H9 (cell line): ENCODE measurements at regions not wholly inside any gene's neighbourhood (a gene's known extent, or its start where the extent isn't known, plus 50 kb on each side); places are given as distances from the start of the nearest gene placed in this dataset.

Experiments
- DNase-seq: peaks from one replicate; pipeline ENCODE4 v3.0.0-alpha.2; 2017
- H2AFZ ChIP-seq: one replicate; pipeline ENCODE4 v1.6.1; 2013; ENCODE audit warnings: mild to moderate bottlenecking, low read length, control low read depth, moderate library complexity
- H2AK5ac ChIP-seq: 2 replicates; pipeline ENCODE4 v1.6.1; 2013; ENCODE audit warnings: low read length, control low read depth, mixed read lengths; ENCODE audit not compliant: insufficient read length
- H2BK120ac ChIP-seq: one replicate; pipeline ENCODE4 v1.6.1; 2013; ENCODE audit warnings: low read depth, mild to moderate bottlenecking, low read length, control low read depth, inconsistent platforms; ENCODE audit not compliant: poor library complexity, severe bottlenecking
- H2BK12ac ChIP-seq: 2 replicates; pipeline ENCODE4 v1.6.1; 2013; ENCODE audit warnings: low read length, control low read depth, mixed read lengths, low read depth; ENCODE audit not compliant: insufficient read length
- H2BK15ac ChIP-seq: 2 replicates; pipeline ENCODE4 v1.6.1; 2013; ENCODE audit warnings: low read depth, low read length, control low read depth
- H2BK20ac ChIP-seq: one replicate; pipeline ENCODE4 v1.6.1; 2013; ENCODE audit warnings: low read depth, mild to moderate bottlenecking, low read length, control low read depth, inconsistent platforms; ENCODE audit not compliant: poor library complexity, severe bottlenecking
- H2BK5ac ChIP-seq: 2 replicates; pipeline ENCODE4 v1.6.1; 2013; ENCODE audit warnings: low read length, control low read depth, mixed read lengths; ENCODE audit not compliant: insufficient read length
- H3K14ac ChIP-seq: 2 replicates; pipeline ENCODE4 v1.6.1; 2013; ENCODE audit warnings: low read length, control low read depth; ENCODE audit not compliant: insufficient read depth
- H3K18ac ChIP-seq: 2 replicates; pipeline ENCODE4 v1.6.1; 2013; ENCODE audit warnings: low read depth, mild to moderate bottlenecking, mixed read lengths, low read length, control low read depth; ENCODE audit not compliant: insufficient read length
- H3K23ac ChIP-seq: 2 replicates; pipeline ENCODE4 v1.6.1; 2013; ENCODE audit warnings: low read length, control low read depth, mixed read lengths, low read depth; ENCODE audit not compliant: insufficient read length
- H3K23me2 ChIP-seq: 2 replicates; pipeline ENCODE4 v1.6.1; 2013; ENCODE audit warnings: low read depth, mild to moderate bottlenecking, mixed read lengths, low read length, control low read depth; ENCODE audit not compliant: insufficient read length, poor library complexity, severe bottlenecking
- H3K27ac ChIP-seq: 2 replicates; pipeline ENCODE4 v1.5.1; 2013; ENCODE audit warnings: low read length, control low read depth, mixed read lengths, low read depth; ENCODE audit not compliant: insufficient read length
- H3K27me3 ChIP-seq: 2 replicates; pipeline ENCODE4 v1.6.1; 2013; ENCODE audit warnings: low read length, control low read depth, inconsistent platforms; ENCODE audit not compliant: insufficient read depth
- H3K4ac ChIP-seq: 2 replicates; pipeline ENCODE4 v1.6.1; 2013; ENCODE audit warnings: low read depth, mild to moderate bottlenecking, control low read depth, inconsistent platforms, low read length, moderate library complexity
- H3K4me1 ChIP-seq: 2 replicates; pipeline ENCODE4 v1.6.1; 2013; ENCODE audit warnings: low read length, control low read depth, inconsistent platforms; ENCODE audit not compliant: insufficient read depth
- H3K4me2 ChIP-seq: 2 replicates; pipeline ENCODE4 v1.6.1; 2013; ENCODE audit warnings: low read length, control low read depth, mixed read lengths; ENCODE audit not compliant: insufficient read length, insufficient read depth
- H3K56ac ChIP-seq: 2 replicates; pipeline ENCODE4 v1.6.1; 2013; ENCODE audit warnings: low read depth, mild to moderate bottlenecking, mixed read lengths, low read length, control low read depth; ENCODE audit not compliant: insufficient read length
- H3K79me1 ChIP-seq: 2 replicates; pipeline ENCODE4 v1.6.1; 2013; ENCODE audit warnings: low read depth, mild to moderate bottlenecking, moderate library complexity, low read length, control low read depth, inconsistent platforms; ENCODE audit not compliant: insufficient read depth, poor library complexity, severe bottlenecking
- H3K79me2 ChIP-seq: 2 replicates; pipeline ENCODE4 v1.6.1; 2013; ENCODE audit warnings: low read length, control low read depth, inconsistent platforms; ENCODE audit not compliant: insufficient read depth
- H3K9ac ChIP-seq: 2 replicates; pipeline ENCODE4 v1.6.1; 2013; ENCODE audit warnings: low read length, control low read depth, mixed read lengths; ENCODE audit not compliant: insufficient read length; ENCODE audit errors: extremely low read depth
- H3K9me3 ChIP-seq: one replicate; pipeline ENCODE4 v1.6.1; 2013; ENCODE audit warnings: low read depth, low read length, inconsistent platforms; ENCODE audit not compliant: control insufficient read depth
- H3T11ph ChIP-seq: one replicate; pipeline ENCODE4 v1.6.1; 2013; ENCODE audit warnings: mild to moderate bottlenecking, low read length, control low read depth, inconsistent platforms
- H4K20me1 ChIP-seq: one replicate; pipeline ENCODE4 v1.6.1; 2013; ENCODE audit not compliant: control insufficient read depth, insufficient read length, insufficient read depth
- H4K5ac ChIP-seq: 2 replicates; pipeline ENCODE4 v1.6.1; 2013; ENCODE audit warnings: low read depth, mild to moderate bottlenecking, mixed read lengths, low read length, control low read depth; ENCODE audit not compliant: insufficient read length
- H4K8ac ChIP-seq: replicated peaks from 2 replicates; pipeline ENCODE4 v1.6.1; 2013; ENCODE audit warnings: low read length, control low read depth, mixed read lengths, low read depth; ENCODE audit not compliant: insufficient read length
- H4K91ac ChIP-seq: 2 replicates; pipeline ENCODE4 v1.6.1; 2013; ENCODE audit warnings: low read depth, mild to moderate bottlenecking, moderate library complexity, mixed read lengths, low read length, control low read depth; ENCODE audit not compliant: insufficient read length
- H3K27ac Mint-ChIP-seq, 3 experiments: 2 replicates in 2 of 3; 3 replicates in 1 of 3; pipeline ENCODE4 v1.8.0; 2020 to 2021; ENCODE audit warnings: mixed read lengths in 3 of 3, mild to moderate bottlenecking in 1 of 3, moderate library complexity in 1 of 3
- H3K27me3 Mint-ChIP-seq: 2 replicates; pipeline ENCODE4 v1.8.0; 2021; ENCODE audit warnings: low read depth, mild to moderate bottlenecking, moderate library complexity, mixed read lengths
- H3K36me3 Mint-ChIP-seq, 3 experiments: 2 replicates in 2 of 3; 3 replicates in 1 of 3; pipeline ENCODE4 v1.8.0; 2020 to 2021; ENCODE audit warnings: low read depth in 3 of 3, mixed read lengths in 3 of 3; ENCODE audit not compliant: insufficient read depth in 1 of 3
- H3K4me1 Mint-ChIP-seq, 2 experiments: 2 replicates each; pipeline ENCODE4 v1.8.0; 2020; ENCODE audit warnings: mixed read lengths in 2 of 2
- H3K4me3 Mint-ChIP-seq, 2 experiments: 2 replicates in 1 of 2; 3 replicates in 1 of 2; pipeline ENCODE4 v1.8.0; 2020 to 2021; ENCODE audit warnings: mild to moderate bottlenecking in 2 of 2, mixed read lengths in 2 of 2, moderate library complexity in 1 of 2
- H3K9me3 Mint-ChIP-seq, 2 experiments: 2 replicates in 1 of 2; 3 replicates in 1 of 2; pipeline ENCODE4 v1.8.0; 2020; ENCODE audit warnings: mild to moderate bottlenecking in 2 of 2, mixed read lengths in 2 of 2, moderate library complexity in 1 of 2
- WGBS: extraction: QIAGEN DNeasy Blood & Tissue Kit; methylation state at CpG from one replicate; pipeline ENCODE4 v1.1.7; 2013; ENCODE audit warnings: missing lambda C conversion rate, low lambda C conversion rate, mixed read lengths; ENCODE audit not compliant: insufficient read length; ENCODE audit errors: extremely low coverage; 5-methylcytosine and 5-hydroxymethylcytosine counted together
- TF ChIP-seq, protein P1 (sequence below): fragments of 200-600 bp; sonication (generic); conservative IDR thresholded peaks from 3 replicates; pipeline ENCODE4 v1.8.0; 2021; ENCODE audit warnings: antibody characterized with exemption, mild to moderate bottlenecking

- Mint-ChIP-seq H3K27ac (no peak overlapping the region), H3K27me3 (no peaks in the 10 kb centered on the region), H3K4me1 (no peaks in the 10 kb centered on the region)
Measured at GRCh38 chr17:62172492-62173291, 107.6 kb upstream of the MED13 start.

More at GRCh38 chr17:62172492-62173291, 107.6 kb upstream of the MED13 start:
- no peak overlapping the region for H3K23ac ChIP-seq
- DNase-seq = no peak
- no peak overlapping the region for H3K18ac ChIP-seq
- no peak overlapping the region for H4K5ac ChIP-seq
- H4K20me1 ChIP-seq = no peaks in the 10 kb centered on the region
- H2AK5ac ChIP-seq = no peak overlapping the region
- no peak overlapping the region for H2AFZ ChIP-seq
- H3K79me2 ChIP-seq = no peaks in the 10 kb centered on the region
- H2BK12ac ChIP-seq = no peak overlapping the region
- no peaks in the 10 kb centered on the region for H3K79me1 ChIP-seq
- no peak overlapping the region for H3K14ac ChIP-seq
- no peak overlapping the region for H2BK5ac ChIP-seq
- no peak overlapping the region for H3K56ac ChIP-seq
- H2BK15ac ChIP-seq = no peak overlapping the region
- no peak overlapping the region for H2BK120ac ChIP-seq
- no peak overlapping the region for H3K9ac ChIP-seq
- no peaks in the 10 kb centered on the region for H3K27me3 ChIP-seq
- Mint-ChIP-seq H3K4me3 (no peak overlapping the region), H3K9me3 (no peaks in the 10 kb centered on the region), H3K36me3 (no peaks in the 10 kb centered on the region)
- no peak overlapping the region for H3K27ac ChIP-seq
- TF ChIP-seq, protein P1, sequence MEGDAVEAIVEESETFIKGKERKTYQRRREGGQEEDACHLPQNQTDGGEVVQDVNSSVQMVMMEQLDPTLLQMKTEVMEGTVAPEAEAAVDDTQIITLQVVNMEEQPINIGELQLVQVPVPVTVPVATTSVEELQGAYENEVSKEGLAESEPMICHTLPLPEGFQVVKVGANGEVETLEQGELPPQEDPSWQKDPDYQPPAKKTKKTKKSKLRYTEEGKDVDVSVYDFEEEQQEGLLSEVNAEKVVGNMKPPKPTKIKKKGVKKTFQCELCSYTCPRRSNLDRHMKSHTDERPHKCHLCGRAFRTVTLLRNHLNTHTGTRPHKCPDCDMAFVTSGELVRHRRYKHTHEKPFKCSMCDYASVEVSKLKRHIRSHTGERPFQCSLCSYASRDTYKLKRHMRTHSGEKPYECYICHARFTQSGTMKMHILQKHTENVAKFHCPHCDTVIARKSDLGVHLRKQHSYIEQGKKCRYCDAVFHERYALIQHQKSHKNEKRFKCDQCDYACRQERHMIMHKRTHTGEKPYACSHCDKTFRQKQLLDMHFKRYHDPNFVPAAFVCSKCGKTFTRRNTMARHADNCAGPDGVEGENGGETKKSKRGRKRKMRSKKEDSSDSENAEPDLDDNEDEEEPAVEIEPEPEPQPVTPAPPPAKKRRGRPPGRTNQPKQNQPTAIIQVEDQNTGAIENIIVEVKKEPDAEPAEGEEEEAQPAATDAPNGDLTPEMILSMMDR = no peak
- H3K23me2 ChIP-seq = no peaks in the 10 kb centered on the region
- H4K91ac ChIP-seq = no peak overlapping the region
- no peak overlapping the region for H3T11ph ChIP-seq
- H4K8ac ChIP-seq = no peak overlapping the region
- WGBS = no CpG with 5 or more reads among the region's 18 CpGs
- H2BK20ac ChIP-seq = no peak overlapping the region
- no peak overlapping the region for H3K4ac ChIP-seq
- H3K9me3 ChIP-seq = no peaks in the 10 kb centered on the region
- H3K4me1 ChIP-seq = no peaks in the 10 kb centered on the region
- H3K4me2 ChIP-seq = no peak overlapping the region
